ENCODE measurements at regions not wholly inside any gene's neighbourhood (a gene's known extent, or its start where the extent isn't known, plus 50 kb on each side); places are given as distances from the start of the nearest gene placed in this dataset.

DNA sequence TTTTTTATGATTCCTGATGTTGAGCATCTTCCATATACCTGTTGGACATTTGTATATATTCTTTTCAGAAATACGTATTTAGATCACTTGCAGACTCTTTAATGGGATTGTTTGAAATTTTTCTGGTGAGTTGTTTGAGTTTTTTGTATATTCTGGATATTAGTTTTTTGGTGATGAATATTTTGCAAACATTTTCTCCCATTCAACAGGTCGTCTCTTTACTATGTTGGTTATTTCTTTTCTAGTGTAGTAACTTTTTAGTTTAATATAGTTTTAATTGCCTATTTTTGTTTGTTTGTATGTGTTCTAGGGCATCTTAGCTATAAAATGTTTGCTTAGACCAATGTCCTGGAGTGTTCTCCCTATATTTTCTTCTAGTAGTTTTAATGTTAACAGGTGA, 72.7 kb downstream of the ZWINT start (continued):
- TF ChIP-seq MAFK (IDR thresholded peaks at IDR 0.05; ENCODE audit: low read depth, low read length), result no peak
- no peak for TF ChIP-seq BCL11A (IDR thresholded peaks at IDR 0.05; ENCODE audit: low read depth in 2 of 2, low read length in 2 of 2)

DNA sequence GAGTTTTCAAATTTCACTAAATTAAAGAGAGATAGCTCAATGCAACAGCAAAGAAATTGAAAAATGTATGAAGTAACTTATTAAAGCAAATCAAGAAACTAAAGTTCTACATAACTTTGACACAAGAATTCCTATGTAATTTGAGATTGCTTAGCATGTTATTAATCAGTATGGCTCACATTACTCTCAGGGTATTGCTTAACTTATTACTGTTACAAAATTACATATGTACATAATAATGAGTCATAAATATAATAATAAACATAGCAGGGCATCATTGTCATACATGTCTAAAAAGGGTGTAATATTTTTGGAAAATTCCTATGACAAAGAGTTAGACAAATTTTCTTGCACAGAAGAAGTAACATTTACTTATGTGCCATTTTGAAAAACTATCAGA, 75.0 kb downstream of the ZWINT start:
- Histone ChIP-seq H3K14ac (ENCODE audit: insufficient read length) (no peak overlapping the region), H2AK5ac (ENCODE audit: low read depth, low read length) (no peak overlapping the region), H2BK15ac (ENCODE audit: low read length) (no peak overlapping the region), H3K23me2 (ENCODE audit: low read depth, low read length) (no peaks in the 10 kb centered on the region), H2BK20ac (ENCODE audit: low read length) (no peak overlapping the region), H3K79me1 (ENCODE audit: low read depth, low read length) (no peaks in the 10 kb centered on the region), H4K8ac (ENCODE audit: extremely low read depth, insufficient read depth, low read length) (no peak overlapping the region), H3K9ac (replicated peaks in 1 of 4; ENCODE audit: extremely low read depth in 1 of 4, low read depth in 3 of 4, low read length in 3 of 4) (no peak overlapping the region), H3K79me2 (ENCODE audit: control insufficient read depth in 1 of 2, insufficient read depth in 2 of 2, low read length in 2 of 2) (no peaks in the 10 kb centered on the region), H4K91ac (replicated peaks; ENCODE audit: insufficient read length, low read length) (no peak overlapping the region), H2AFZ (ENCODE audit: low read length) (no peak overlapping the region), H3K9me3 (ENCODE audit: insufficient read depth in 2 of 2, low read depth in 1 of 2, low read length in 1 of 2) (no peaks in the 10 kb centered on the region), H3K4me3 (ENCODE audit: extremely low read depth in 1 of 4, insufficient read depth in 2 of 4, low read depth in 3 of 4, low read length in 4 of 4) (no peak overlapping the region), H2BK5ac (ENCODE audit: low read depth, low read length) (no peak overlapping the region), H3K23ac (ENCODE audit: insufficient read length) (no peak overlapping the region), H2BK120ac (replicated peaks; ENCODE audit: low read depth, low read length) (no peak overlapping the region), H3K4me2 (ENCODE audit: insufficient read depth in 1 of 2, low read depth in 2 of 2, low read length in 2 of 2) (no peak overlapping the region), H3K4me1 (replicated peaks in 1 of 4; ENCODE audit: control insufficient read depth in 3 of 4, insufficient read depth in 4 of 4, low read length in 3 of 4) (no peaks in the 10 kb centered on the region), H3K4ac (replicated peaks; ENCODE audit: insufficient read length, low read depth, low read length) (no peak overlapping the region), H2BK12ac (ENCODE audit: low read depth, low read length) (no peak overlapping the region), H3K27ac (ENCODE audit: low read depth, low read length) (no peak overlapping the region), H3K18ac (ENCODE audit: extremely low read depth, low read length) (no peak overlapping the region), H3K36me3 (ENCODE audit: control insufficient read depth in 2 of 4, insufficient read depth in 4 of 4, low read length in 3 of 4) (no peaks in the 10 kb centered on the region), H3K56ac (replicated peaks; ENCODE audit: insufficient read length, low read depth, low read length) (no peak overlapping the region), H3K27me3 (replicated peaks in 1 of 4; ENCODE audit: control insufficient read depth in 3 of 4, extremely low read depth in 1 of 4, insufficient read depth in 3 of 4, low read length in 3 of 4) (peaks cover 0 to 1% (median 0%) of the 10 kb centered on the region in 4 experiments; a peak in 1 of 7 replicates), H4K5ac (ENCODE audit: insufficient read length, low read depth, low read length) (no peak overlapping the region), H4K20me1 (replicated peaks in 1 of 2; ENCODE audit: control insufficient read depth in 1 of 2, insufficient read depth in 2 of 2, low read length in 2 of 2) (no peaks in the 10 kb centered on the region)
- CTCF ChIA-PET (ENCODE audit: partially characterized antibody), result interaction anchor here (0.6 to 0.7 kb wide), 2 partner anchors 40 to 516 kb away, joined by 3 read pairs; no protein-coding TSS in a partner anchor
- POLR2A ChIA-PET (ENCODE audit: partially characterized antibody), result no interaction called here
- no peak for DNase-seq (ENCODE audit: low read depth in 1 of 2, low spot score in 2 of 2)
- TF ChIP-seq MAFK (IDR thresholded peaks at IDR 0.05; ENCODE audit: low read depth, low read length) (no peak), BRCA1 (IDR thresholded peaks at IDR 0.05; ENCODE audit: low read depth, low read length) (no peak), KDM4A (IDR thresholded peaks at IDR 0.05; ENCODE audit: low read depth, low read length, severe bottlenecking) (no peak), POLR2A (IDR thresholded peaks at IDR 0.05; ENCODE audit: control extremely low read depth in 1 of 2, low read depth in 2 of 2, low read length in 2 of 2) (no peak)
- no peak for FAIRE-seq

Data from H1 (cell line).